GM06990 (cell line): ENCODE measurements at regions not wholly inside any gene's neighbourhood (a gene's known extent, or its start where the extent isn't known, plus 50 kb on each side); places are given as distances from the start of the nearest gene placed in this dataset.

Experiments
- DNase-seq: peaks from one replicate; pipeline ENCODE4 v3.0.0-alpha.2; 2011; ENCODE audit not compliant: insufficient read length; ENCODE audit errors: extremely low read depth
- H3K27me3 ChIP-seq: replicated peaks from 2 replicates; pipeline ENCODE4 v1.6.0; 2011; ENCODE audit warnings: low read length; ENCODE audit not compliant: control insufficient read depth, insufficient read depth
- H3K36me3 ChIP-seq: 2 replicates; pipeline ENCODE4 v1.5.1; 2011; ENCODE audit warnings: low read length; ENCODE audit not compliant: control insufficient read depth, insufficient read depth
- H3K4me3 ChIP-seq: replicated peaks from 2 replicates; pipeline ENCODE4 v1.5.1; 2011; ENCODE audit warnings: low read depth, mild to moderate bottlenecking, control low read depth, low read length
- CTCF ChIP-seq: IDR thresholded peaks from 2 replicates; pipeline ENCODE4 v1.5.1; 2011; ENCODE audit warnings: low read length, control low read depth, mild to moderate bottlenecking, inconsistent platforms; ENCODE audit not compliant: insufficient read depth, poor library complexity, severe bottlenecking

GRCh38 chr2:136255127-136255526 is 137.2 kb upstream of the CXCR4 start:
- no peak overlapping the region for H3K4me3 ChIP-seq
- DNase-seq, result no peak
- no peak for TF ChIP-seq CTCF
- H3K27me3 ChIP-seq, result no peaks in the 10 kb centered on the region
- H3K36me3 ChIP-seq, result no peaks in the 10 kb centered on the region

GRCh38 chr2:136254681-136255080 is 136.7 kb upstream of the CXCR4 start:
- TF ChIP-seq CTCF, result no peak
- H3K27me3 ChIP-seq, result no peaks in the 10 kb centered on the region
- no peak overlapping the region for H3K4me3 ChIP-seq
- peak; percentile 48 for DNase-seq
- no peaks in the 10 kb centered on the region for H3K36me3 ChIP-seq

GRCh38 chr2:136253288-136254004 is 135.5 kb upstream of the CXCR4 start:
- TF ChIP-seq CTCF, result no peak
- no peak for DNase-seq
- Histone ChIP-seq H3K36me3 (no peaks in the 10 kb centered on the region), H3K27me3 (no peaks in the 10 kb centered on the region), H3K4me3 (no peak overlapping the region)

- Histone ChIP-seq H3K36me3 (no peaks in the 10 kb centered on the region), H3K27me3 (no peaks in the 10 kb centered on the region), H3K4me3 (no peak overlapping the region)
- DNase-seq, result no peak
- TF ChIP-seq CTCF, result no peak
Measured at GRCh38 chr2:136251885-136252585, 134.1 kb upstream of the CXCR4 start.

GRCh38 chr2:136251197-136251884 is 133.4 kb upstream of the CXCR4 start:
- TF ChIP-seq CTCF, result no peak
- H3K36me3 ChIP-seq, result no peaks in the 10 kb centered on the region
- no peaks in the 10 kb centered on the region for H3K27me3 ChIP-seq
- no peak for DNase-seq
- no peak overlapping the region for H3K4me3 ChIP-seq
